BE2C (cell line): ENCODE measurements at regions not wholly inside any gene's neighbourhood (a gene's known extent, or its start where the extent isn't known, plus 50 kb on each side); places are given as distances from the start of the nearest gene placed in this dataset.

Experiments used
- DNase-seq: peaks from one replicate; pipeline ENCODE4 v3.0.0-alpha.2; 2020
- H3K27me3 ChIP-seq: fragments of 250-450 bp; sonication (Bioruptor Pico); 2 replicates; pipeline ENCODE4 v1.5.1; 2020; ENCODE audit warnings: mild to moderate bottlenecking
- H3K36me3 ChIP-seq: fragments of 250-450 bp; sonication (Bioruptor Pico); 2 replicates; pipeline ENCODE4 v1.5.1; 2020; ENCODE audit warnings: mild to moderate bottlenecking
- H3K4me1 ChIP-seq: fragments of 250-450 bp; sonication (Bioruptor Pico); 2 replicates; pipeline ENCODE4 v1.5.1; 2020
- H3K4me3 ChIP-seq: 2 replicates; pipeline ENCODE4 v1.5.1; 2011; ENCODE audit warnings: low read depth, low read length
- H3K9me3 ChIP-seq: fragments of 250-450 bp; sonication (Bioruptor Pico); 2 replicates; pipeline ENCODE4 v1.5.1; 2020
- CTCF ChIP-seq: IDR thresholded peaks from 2 replicates; pipeline ENCODE4 v1.5.1; 2012; ENCODE audit warnings: mild to moderate bottlenecking, low read depth, low read length

GRCh38 chr5:44252545-44252944 is 136.7 kb downstream of the FGF10 start:
- H3K27me3 ChIP-seq = no peaks in the 10 kb centered on the region
- no peaks in the 10 kb centered on the region for H3K9me3 ChIP-seq
- no peaks in the 10 kb centered on the region for H3K36me3 ChIP-seq
- DNase-seq = no peak
- no peak for TF ChIP-seq CTCF
- H3K4me1 ChIP-seq = no peaks in the 10 kb centered on the region
- no peak overlapping the region for H3K4me3 ChIP-seq

GRCh38 chr5:44246986-44247385 is 142.2 kb downstream of the FGF10 start:
- Histone ChIP-seq H3K4me1 (no peaks in the 10 kb centered on the region), H3K36me3 (no peaks in the 10 kb centered on the region), H3K27me3 (no peaks in the 10 kb centered on the region), H3K9me3 (no peaks in the 10 kb centered on the region), H3K4me3 (no peak overlapping the region)
- no peak for TF ChIP-seq CTCF
- no peak for DNase-seq

- Histone ChIP-seq H3K27me3 (no peaks in the 10 kb centered on the region), H3K9me3 (no peaks in the 10 kb centered on the region), H3K4me1 (no peaks in the 10 kb centered on the region), H3K4me3 (no peak overlapping the region), H3K36me3 (no peaks in the 10 kb centered on the region)
- DNase-seq = no peak
- no peak for TF ChIP-seq CTCF
Measured at GRCh38 chr5:44245935-44246334, 143.3 kb downstream of the FGF10 start.

GRCh38 chr5:44242791-44243190 is 146.4 kb downstream of the FGF10 start:
- Histone ChIP-seq H3K9me3 (no peaks in the 10 kb centered on the region), H3K4me3 (no peak overlapping the region), H3K36me3 (no peaks in the 10 kb centered on the region), H3K27me3 (no peaks in the 10 kb centered on the region), H3K4me1 (no peaks in the 10 kb centered on the region)
- no peak for DNase-seq
- no peak for TF ChIP-seq CTCF

- no peak overlapping the region for H3K4me3 ChIP-seq
- no peak for DNase-seq
- H3K36me3 ChIP-seq = no peaks in the 10 kb centered on the region
- no peaks in the 10 kb centered on the region for H3K4me1 ChIP-seq
- H3K9me3 ChIP-seq = no peaks in the 10 kb centered on the region; the same call in 1 of the 2 replicates
- no peak for TF ChIP-seq CTCF
- H3K27me3 ChIP-seq = no peaks in the 10 kb centered on the region
Measured at GRCh38 chr5:44236040-44236439, 153.2 kb downstream of the FGF10 start.

GRCh38 chr5:44233691-44234090 is 155.5 kb downstream of the FGF10 start:
- H3K4me1 ChIP-seq = no peaks in the 10 kb centered on the region
- TF ChIP-seq CTCF = no peak

More at GRCh38 chr5:44233691-44234090, 155.5 kb downstream of the FGF10 start:
- H3K36me3 ChIP-seq = no peaks in the 10 kb centered on the region
- H3K27me3 ChIP-seq = no peaks in the 10 kb centered on the region
- no peak overlapping the region for H3K4me3 ChIP-seq
- DNase-seq = no peak
- H3K9me3 ChIP-seq = no peaks in the 10 kb centered on the region; the same call in 1 of the 2 replicates
